HG03159 (cell line): ENCODE measurements at regions not wholly inside any gene's neighbourhood (a gene's known extent, or its start where the extent isn't known, plus 50 kb on each side); places are given as distances from the start of the nearest gene placed in this dataset.

Experiments used
- ATAC-seq: cut with Tn5 transposase; IDR thresholded peaks from one replicate; pipeline ENCODE4 v1.9.1; 2021; ENCODE audit warnings: mild to moderate bottlenecking, moderate library complexity; ENCODE audit not compliant: unreplicated experiment

- no peak for ATAC-seq
These were observed 657.4 kb upstream of the ATXN8OS start for GRCh38 chr13:69450245-69450644.

- no peak for ATAC-seq
These were observed 682.4 kb upstream of the ATXN8OS start for GRCh38 chr13:69425235-69425634.

GRCh38 chr13:69423844-69424243 is 683.8 kb upstream of the ATXN8OS start:
- no peak for ATAC-seq

- no peak for ATAC-seq
These were observed 689.3 kb upstream of the ATXN8OS start for GRCh38 chr13:69418319-69418718.

- ATAC-seq, result no peak
These were observed 696.9 kb upstream of the ATXN8OS start for GRCh38 chr13:69410761-69411160.

- no peak for ATAC-seq
These were observed 715.9 kb upstream of the ATXN8OS start for GRCh38 chr13:69391756-69392155.

- no peak for ATAC-seq
These were observed 717.7 kb upstream of the ATXN8OS start for GRCh38 chr13:69389899-69390298.

- no peak for ATAC-seq
These were observed 733.7 kb upstream of the ATXN8OS start for GRCh38 chr13:69373747-69374425.

GRCh38 chr13:69363360-69363759 is 744.3 kb upstream of the ATXN8OS start:
- ATAC-seq, result no peak

- no peak for ATAC-seq
These were observed 776.4 kb upstream of the ATXN8OS start for GRCh38 chr13:69331245-69331644.

- no peak for ATAC-seq
These were observed 783.3 kb upstream of the ATXN8OS start for GRCh38 chr13:69324090-69324886.

GRCh38 chr13:69319656-69320055 is 788.0 kb upstream of the ATXN8OS start:
- ATAC-seq, result no peak

- no peak for ATAC-seq
These were observed 792.6 kb upstream of the ATXN8OS start for GRCh38 chr13:69315039-69315438.

- no peak for ATAC-seq
These were observed 800.9 kb upstream of the ATXN8OS start for GRCh38 chr13:69306766-69307165.

- no peak for ATAC-seq
These were observed 807.5 kb upstream of the ATXN8OS start for GRCh38 chr13:69300131-69300530.

- ATAC-seq, result no peak
These were observed 811.5 kb upstream of the ATXN8OS start for GRCh38 chr13:69296130-69296529.

- ATAC-seq, result no peak
These were observed 814.7 kb upstream of the ATXN8OS start for GRCh38 chr13:69292789-69293425.

- no peak for ATAC-seq
These were observed 816.2 kb upstream of the ATXN8OS start for GRCh38 chr13:69291292-69291906.

- ATAC-seq, result no peak
These were observed 819.6 kb upstream of the ATXN8OS start for GRCh38 chr13:69288026-69288425.

- no peak for ATAC-seq
These were observed 820.5 kb upstream of the ATXN8OS start for GRCh38 chr13:69287050-69287698.

- no peak for ATAC-seq
These were observed 823.8 kb upstream of the ATXN8OS start for GRCh38 chr13:69283837-69284236.
